HT-29 (cell line): ENCODE measurements at regions not wholly inside any gene's neighbourhood (a gene's known extent, or its start where the extent isn't known, plus 50 kb on each side); places are given as distances from the start of the nearest gene placed in this dataset.
"Not testable (repeated sequence)": the region's sequence is repeated elsewhere in the genome, so short reads cannot be mapped to it uniquely, and the experiment has no call there.

Source experiments
- DNase-seq: peaks from one replicate; pipeline ENCODE4 v3.0.0-alpha.2; 2015; ENCODE audit warnings: low spot score

- no peak for DNase-seq
Measured at GRCh38 chr22:26916236-26916635, 258.8 kb downstream of the MIAT start.

GRCh38 chr22:26918226-26918625 lies 260.8 kb downstream of the MIAT start:
- DNase-seq = no peak

GRCh38 chr22:26921726-26922125 lies 264.3 kb downstream of the MIAT start:
- no peak for DNase-seq

- DNase-seq = peak; percentile 9
Measured at GRCh38 chr22:26922806-26923205, 265.4 kb downstream of the MIAT start.

GRCh38 chr22:26923531-26923930 lies 266.1 kb downstream of the MIAT start:
- DNase-seq = no peak

- DNase-seq = no peak
Measured at GRCh38 chr22:26927821-26928220, 270.4 kb downstream of the MIAT start.

GRCh38 chr22:26931471-26931870 lies 274.1 kb downstream of the MIAT start:
- DNase-seq = no peak

- DNase-seq = no peak
Measured at GRCh38 chr22:26933105-26933590, 275.8 kb downstream of the MIAT start.

GRCh38 chr22:26937213-26937612 lies 279.8 kb downstream of the MIAT start:
- DNase-seq = peak; percentile 1

GRCh38 chr22:26939466-26939865 lies 282.1 kb downstream of the MIAT start:
- no peak for DNase-seq

GRCh38 chr22:26941896-26942636 lies 284.7 kb downstream of the MIAT start:
- no peak for DNase-seq

- DNase-seq = no peak
Measured at GRCh38 chr22:26942637-26942957, 285.2 kb downstream of the MIAT start.

- no peak for DNase-seq
Measured at GRCh38 chr22:26945565-26945964, 288.2 kb downstream of the MIAT start.

- no peak for DNase-seq
Measured at GRCh38 chr22:26949193-26949592, 291.8 kb downstream of the MIAT start.

- DNase-seq = not testable (repeated sequence)
Measured at GRCh38 chr22:26951139-26951538, 293.8 kb downstream of the MIAT start.

GRCh38 chr22:26952004-26952403 lies 294.6 kb downstream of the MIAT start:
- DNase-seq = no peak

- no peak for DNase-seq
Measured at GRCh38 chr22:26952451-26953011, 295.1 kb downstream of the MIAT start.

- no peak for DNase-seq
Measured at GRCh38 chr22:26953012-26953883, 295.9 kb downstream of the MIAT start.

- DNase-seq = no peak
Measured at GRCh38 chr22:26956371-26956770, 299.0 kb downstream of the MIAT start.

- DNase-seq = no peak
Measured at GRCh38 chr22:26957176-26957575, 299.8 kb downstream of the MIAT start.

- no peak for DNase-seq
Measured at GRCh38 chr22:26957897-26958296, 300.5 kb downstream of the MIAT start.

- no peak for DNase-seq
Measured at GRCh38 chr22:26958378-26958777, 301.0 kb downstream of the MIAT start.

GRCh38 chr22:26964642-26965041 lies 307.3 kb downstream of the MIAT start:
- DNase-seq = no peak
